Parathyroid adenoma (tissue), 2 donors: ENCODE measurements at regions not wholly inside any gene's neighbourhood (a gene's known extent, or its start where the extent isn't known, plus 50 kb on each side); places are given as distances from the start of the nearest gene placed in this dataset.

Experiments used
- H2AFZ ChIP-seq: fragments of 300-600 bp; sonication (generic); one replicate; pipeline ENCODE4 v1.7.0; 2017; ENCODE audit warnings: antibody characterized with exemption, mild to moderate bottlenecking
- H3K27ac ChIP-seq: fragments of 300-600 bp; sonication (generic); one replicate; pipeline ENCODE4 v1.7.0; 2017
- H3K27me3 ChIP-seq: fragments of 300-600 bp; sonication (generic); one replicate; pipeline ENCODE4 v1.7.0; 2017; ENCODE audit warnings: low read length; ENCODE audit not compliant: control insufficient read depth, insufficient read depth
- H3K36me3 ChIP-seq: fragments of 300-600 bp; sonication (generic); one replicate; pipeline ENCODE4 v1.7.0; 2017; ENCODE audit warnings: low read length; ENCODE audit not compliant: control insufficient read depth, insufficient read depth
- H3K4me1 ChIP-seq: fragments of 300-600 bp; sonication (generic); one replicate; pipeline ENCODE4 v1.7.0; 2017; ENCODE audit warnings: control low read depth
- H3K4me2 ChIP-seq: fragments of 300-600 bp; sonication (generic); one replicate; pipeline ENCODE4 v1.7.0; 2017; ENCODE audit warnings: low read length
- H3K4me3 ChIP-seq: fragments of 300-600 bp; sonication (generic); one replicate; pipeline ENCODE4 v1.7.0; 2017; ENCODE audit warnings: low read depth, low read length
- H3K79me2 ChIP-seq: fragments of 300-600 bp; sonication (generic); one replicate; pipeline ENCODE4 v1.7.0; 2017; ENCODE audit warnings: control low read depth
- H3K9ac ChIP-seq: fragments of 300-600 bp; sonication (generic); one replicate; pipeline ENCODE4 v1.7.0; 2017; ENCODE audit warnings: mild to moderate bottlenecking
- H3K9me3 ChIP-seq: fragments of 300-600 bp; sonication (generic); one replicate; pipeline ENCODE4 v1.7.0; 2017; ENCODE audit warnings: low read length; ENCODE audit not compliant: control insufficient read depth
- TF ChIP-seq, protein P1 (sequence below): fragments of 300-600 bp; sonication (generic); IDR thresholded peaks from one replicate; pipeline ENCODE4 v1.7.0; 2017; ENCODE audit warnings: antibody characterized with exemption, mild to moderate bottlenecking
- donor health status: primary hyperparathyroidism.

DNA sequence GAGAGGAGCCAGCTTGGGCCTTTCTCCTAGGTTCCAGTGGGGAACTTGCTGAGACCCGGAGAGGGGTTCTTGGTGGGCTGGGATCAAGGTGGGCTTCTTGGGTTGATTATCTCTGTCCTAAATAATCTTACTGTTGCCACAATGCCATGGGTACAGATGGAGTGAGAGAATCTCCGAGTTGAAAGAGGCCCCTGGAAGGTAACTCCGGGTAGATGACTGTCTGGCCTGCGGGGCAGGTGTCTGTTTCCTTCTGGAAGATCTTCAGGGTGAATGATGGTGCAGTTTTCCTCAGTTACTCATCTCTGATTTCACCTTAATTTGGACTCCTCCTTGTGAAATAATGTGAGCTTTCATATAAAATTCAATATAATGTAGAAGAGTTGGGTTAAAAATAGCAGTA is 159.4 kb downstream of the ACTR3 start:
- Histone ChIP-seq H3K9me3 (no peaks in the 10 kb centered on the region), H3K27me3 (no peaks in the 10 kb centered on the region), H2AFZ (no peak overlapping the region), H3K36me3 (no peaks in the 10 kb centered on the region), H3K4me3 (no peak overlapping the region), H3K4me1 (peaks cover 3% of the 10 kb centered on the region), H3K9ac (no peak overlapping the region), H3K79me2 (no peaks in the 10 kb centered on the region), H3K27ac (no peak overlapping the region), H3K4me2 (no peak overlapping the region)
- TF ChIP-seq, protein P1, sequence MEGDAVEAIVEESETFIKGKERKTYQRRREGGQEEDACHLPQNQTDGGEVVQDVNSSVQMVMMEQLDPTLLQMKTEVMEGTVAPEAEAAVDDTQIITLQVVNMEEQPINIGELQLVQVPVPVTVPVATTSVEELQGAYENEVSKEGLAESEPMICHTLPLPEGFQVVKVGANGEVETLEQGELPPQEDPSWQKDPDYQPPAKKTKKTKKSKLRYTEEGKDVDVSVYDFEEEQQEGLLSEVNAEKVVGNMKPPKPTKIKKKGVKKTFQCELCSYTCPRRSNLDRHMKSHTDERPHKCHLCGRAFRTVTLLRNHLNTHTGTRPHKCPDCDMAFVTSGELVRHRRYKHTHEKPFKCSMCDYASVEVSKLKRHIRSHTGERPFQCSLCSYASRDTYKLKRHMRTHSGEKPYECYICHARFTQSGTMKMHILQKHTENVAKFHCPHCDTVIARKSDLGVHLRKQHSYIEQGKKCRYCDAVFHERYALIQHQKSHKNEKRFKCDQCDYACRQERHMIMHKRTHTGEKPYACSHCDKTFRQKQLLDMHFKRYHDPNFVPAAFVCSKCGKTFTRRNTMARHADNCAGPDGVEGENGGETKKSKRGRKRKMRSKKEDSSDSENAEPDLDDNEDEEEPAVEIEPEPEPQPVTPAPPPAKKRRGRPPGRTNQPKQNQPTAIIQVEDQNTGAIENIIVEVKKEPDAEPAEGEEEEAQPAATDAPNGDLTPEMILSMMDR, result no peak

DNA sequence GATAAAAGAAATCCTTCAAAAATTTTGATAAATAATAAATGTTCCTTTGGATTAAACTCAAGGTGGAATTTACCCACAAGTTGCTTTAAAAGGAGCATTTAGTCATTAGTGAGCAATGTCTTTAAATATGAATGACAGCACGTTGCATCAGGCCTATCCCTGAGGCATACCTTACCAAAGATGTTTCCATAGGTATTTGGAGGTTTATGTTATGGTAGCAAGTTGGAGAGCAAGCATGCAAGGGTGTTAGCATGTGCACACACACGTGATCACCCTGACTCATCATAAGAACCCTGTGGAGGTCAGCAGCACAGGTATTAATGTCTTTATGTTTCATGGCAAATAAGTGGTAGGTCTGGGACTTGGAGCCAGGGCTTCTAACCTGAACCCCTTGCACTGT is 159.9 kb downstream of the ACTR3 start:
- Histone ChIP-seq H3K4me1 (peaks cover 3% of the 10 kb centered on the region), H3K4me3 (no peak overlapping the region), H3K36me3 (no peaks in the 10 kb centered on the region)

DNA sequence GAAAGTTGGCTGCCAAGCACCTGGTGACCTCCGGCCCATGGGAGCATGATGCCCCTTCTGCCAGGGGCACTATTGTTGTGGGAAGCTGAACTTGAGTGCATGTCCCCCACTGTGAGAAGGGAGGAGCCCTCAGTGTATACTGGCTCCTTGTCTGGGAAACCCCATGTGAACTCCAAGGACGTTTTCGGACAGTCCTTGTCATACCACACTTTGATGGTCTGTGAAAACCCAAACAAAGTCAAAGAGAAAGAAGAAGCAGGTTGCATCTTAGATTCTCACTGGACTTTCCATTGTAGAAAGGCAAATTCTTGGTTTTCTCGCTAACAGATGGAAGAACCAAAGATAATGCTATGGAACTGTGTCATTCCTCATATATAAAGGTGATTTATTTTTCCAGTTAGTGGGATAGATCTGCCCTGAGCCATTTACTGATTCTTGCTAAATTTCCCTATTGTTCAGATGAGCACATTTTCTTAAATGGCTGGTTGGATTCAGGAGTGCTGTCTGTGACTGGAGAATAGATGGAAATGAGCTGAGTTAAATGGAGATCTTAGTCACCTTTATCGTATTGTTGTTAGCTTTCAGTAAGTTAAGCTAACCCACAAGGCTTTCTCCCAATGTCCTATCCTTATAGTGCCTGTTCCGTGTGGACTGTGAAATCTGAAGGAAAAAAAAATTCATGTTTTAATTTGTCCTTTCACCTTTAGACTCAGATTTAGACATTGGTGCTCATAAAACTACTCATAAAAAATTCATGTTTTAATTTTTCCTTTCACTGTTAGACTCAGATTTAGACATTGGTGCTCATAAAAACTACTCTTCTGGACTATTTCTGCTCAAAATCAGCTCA is 166.6 kb downstream of the ACTR3 start:
- H3K9ac ChIP-seq, result no peak overlapping the region
- peaks cover 3% of the 10 kb centered on the region for H3K4me1 ChIP-seq
- no peak overlapping the region for H3K4me2 ChIP-seq
- H3K27me3 ChIP-seq, result no peaks in the 10 kb centered on the region
- H3K79me2 ChIP-seq, result no peaks in the 10 kb centered on the region
- H3K36me3 ChIP-seq, result no peaks in the 10 kb centered on the region
- H3K27ac ChIP-seq, result no peak overlapping the region
- no peak overlapping the region for H2AFZ ChIP-seq
- H3K4me3 ChIP-seq, result no peak overlapping the region
- no peaks in the 10 kb centered on the region for H3K9me3 ChIP-seq
- TF ChIP-seq, protein P1, result no peak

More for the DNA sequence above, 159.9 kb downstream of the ACTR3 start:
- no peak overlapping the region for H3K9ac ChIP-seq
- no peak overlapping the region for H3K27ac ChIP-seq
- no peak overlapping the region for H2AFZ ChIP-seq
- TF ChIP-seq, protein P1, result no peak
- H3K9me3 ChIP-seq, result no peaks in the 10 kb centered on the region
- H3K4me2 ChIP-seq, result no peak overlapping the region
- H3K79me2 ChIP-seq, result no peaks in the 10 kb centered on the region
- H3K27me3 ChIP-seq, result no peaks in the 10 kb centered on the region

DNA sequence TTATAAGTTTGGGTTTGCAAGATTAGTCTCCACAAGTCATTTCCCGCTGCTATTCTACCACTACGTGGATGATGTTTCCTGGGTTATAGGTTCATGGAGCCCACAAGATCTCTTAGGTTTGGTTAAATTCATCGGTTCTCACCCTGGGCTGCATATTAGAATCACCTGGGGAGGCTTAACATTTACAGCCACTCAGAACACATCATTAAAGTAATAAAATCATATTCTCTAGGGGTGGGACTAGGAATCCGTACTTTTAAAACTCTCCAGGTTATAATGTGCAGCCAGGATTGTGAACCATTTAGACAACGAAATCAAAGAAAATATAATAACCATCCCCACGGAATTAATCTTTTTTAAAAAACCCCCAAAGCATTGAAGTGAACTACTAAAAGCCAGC is 167.7 kb downstream of the ACTR3 start:
- Histone ChIP-seq H3K4me1 (peaks cover 3% of the 10 kb centered on the region), H3K9me3 (no peaks in the 10 kb centered on the region), H3K79me2 (no peaks in the 10 kb centered on the region), H3K36me3 (no peaks in the 10 kb centered on the region), H2AFZ (no peak overlapping the region), H3K4me3 (no peak overlapping the region), H3K27ac (no peak overlapping the region), H3K9ac (no peak overlapping the region), H3K4me2 (no peak overlapping the region), H3K27me3 (no peaks in the 10 kb centered on the region)
- TF ChIP-seq, protein P1, result no peak
